ENCODE measurements at regions not wholly inside any gene's neighbourhood (a gene's known extent, or its start where the extent isn't known, plus 50 kb on each side); places are given as distances from the start of the nearest gene placed in this dataset.

DNA sequence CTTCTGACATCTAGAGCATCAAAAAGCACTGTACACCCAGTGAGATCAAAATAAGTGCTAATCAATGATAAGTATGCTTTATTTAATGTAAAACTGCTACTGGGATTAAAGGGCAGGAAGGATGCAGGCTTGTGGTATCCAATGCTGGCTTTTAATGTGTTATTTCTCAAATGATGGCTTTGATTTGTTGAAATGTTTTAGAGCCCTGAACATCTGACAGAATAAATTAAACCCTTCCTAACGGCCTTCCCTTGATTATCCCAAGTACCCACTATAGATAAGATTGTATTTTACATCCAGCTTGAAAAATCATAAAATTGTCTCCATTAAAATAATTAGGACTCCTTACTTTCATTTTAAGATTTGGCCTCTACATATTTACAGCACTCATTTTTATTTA lies 382.9 kb downstream of the HNRNPD start:
- DNase-seq: no peak

GRCh38 chr4:81990211-81990610 lies 383.6 kb downstream of the HNRNPD start:
- no peak for DNase-seq

DNA sequence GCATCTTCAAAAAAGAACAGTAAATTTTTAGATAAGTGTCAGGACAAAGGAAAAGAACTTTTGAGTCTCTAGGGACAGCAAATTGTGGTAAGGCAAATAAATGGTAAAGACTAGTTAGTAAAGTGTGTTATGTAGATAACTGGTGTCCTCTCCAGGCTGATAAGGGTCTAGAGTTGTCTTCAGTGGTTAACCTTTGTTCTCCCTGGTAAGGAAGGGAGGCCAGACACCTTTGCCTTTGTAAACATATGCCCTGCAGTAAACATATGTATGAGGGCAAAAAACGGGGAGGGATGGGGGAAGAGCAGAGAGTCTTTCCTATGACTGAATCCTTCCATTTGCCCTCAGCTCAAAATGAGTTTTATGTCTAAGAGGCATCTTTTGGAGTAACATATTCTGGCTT lies 384.6 kb downstream of the HNRNPD start:
- no peak for DNase-seq

DNA sequence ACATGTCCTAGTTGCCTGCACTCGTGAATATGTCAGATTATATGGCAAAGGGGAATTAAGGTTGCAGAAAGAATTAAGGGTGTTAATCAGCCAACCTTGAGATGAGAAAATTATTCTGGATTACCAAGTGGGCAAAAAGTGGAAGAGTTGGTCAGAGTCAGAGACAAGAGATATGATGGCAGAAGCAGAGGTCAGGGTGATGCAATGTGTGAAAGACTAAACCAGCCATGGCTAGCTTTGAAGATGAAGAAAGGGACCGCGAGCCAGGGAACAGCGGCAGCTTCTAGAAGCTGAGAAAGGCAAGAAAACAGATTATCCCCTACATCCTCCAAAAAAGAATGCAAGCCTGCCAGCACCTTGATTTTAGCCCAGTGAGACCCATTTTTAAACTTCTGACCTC lies 385.6 kb downstream of the HNRNPD start:
- no peak for DNase-seq

DNA sequence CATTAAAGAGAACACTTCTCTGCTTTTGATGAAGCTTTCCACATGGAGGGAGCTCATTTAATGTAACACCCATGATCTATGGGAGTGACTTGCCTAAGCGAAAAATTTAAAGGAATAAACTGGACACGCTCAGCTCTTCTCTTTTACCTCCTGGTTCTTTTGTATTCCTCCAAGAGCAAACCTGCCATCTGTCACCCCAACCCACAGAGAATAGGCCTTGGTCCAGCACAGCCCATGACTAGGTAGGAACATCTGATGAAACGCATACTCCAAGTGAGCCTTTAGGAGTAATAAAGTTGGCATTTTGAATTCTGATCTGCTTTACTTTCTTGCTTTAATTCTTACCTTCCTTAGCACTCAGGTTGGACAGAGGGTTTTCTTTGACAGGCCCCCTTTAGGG lies 389.0 kb downstream of the HNRNPD start:
- DNase-seq: no peak

GRCh38 chr4:81982846-81983540 lies 390.8 kb downstream of the HNRNPD start:
- DNase-seq: no peak

- no peak for DNase-seq
Observed at GRCh38 chr4:81981218-81981617, 392.6 kb downstream of the HNRNPD start.

- no peak for DNase-seq
Observed at GRCh38 chr4:81974523-81974922, 399.3 kb downstream of the HNRNPD start.

DNA sequence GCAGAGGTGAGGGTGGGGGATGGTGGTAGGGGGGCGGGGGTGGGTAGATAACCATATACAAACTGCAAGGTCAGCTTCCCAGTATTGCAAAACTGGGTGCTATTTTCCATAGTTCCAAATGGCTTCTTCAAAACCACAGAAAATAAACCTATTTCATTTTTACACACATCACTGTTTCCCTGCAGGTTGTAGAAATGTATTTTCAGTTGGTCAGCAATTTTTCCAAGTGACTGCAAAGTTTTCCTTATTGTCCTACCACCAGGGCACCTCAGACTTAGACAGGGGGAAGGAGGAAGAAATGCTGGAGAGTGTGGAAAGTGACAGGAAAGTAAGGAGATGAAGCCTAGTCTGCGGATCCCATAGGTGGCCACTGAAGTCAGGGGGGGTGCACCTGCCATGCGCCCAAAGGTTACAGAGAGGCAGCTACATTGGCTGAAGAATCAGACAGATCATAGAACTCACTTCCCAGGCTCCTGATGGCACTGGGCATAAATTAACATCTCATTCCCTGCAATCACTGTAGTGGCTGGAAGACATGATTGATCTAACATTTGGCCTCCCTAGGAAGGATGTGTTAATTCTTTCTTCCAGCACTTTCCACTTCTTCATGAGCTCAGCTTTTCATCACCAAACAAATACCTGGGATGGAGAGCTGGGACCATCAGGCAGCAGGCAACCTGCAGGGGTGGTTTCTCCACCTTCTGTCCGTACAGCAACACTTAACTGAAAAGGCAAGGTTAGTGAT lies 402.0 kb downstream of the HNRNPD start:
- no peak for DNase-seq

DNA sequence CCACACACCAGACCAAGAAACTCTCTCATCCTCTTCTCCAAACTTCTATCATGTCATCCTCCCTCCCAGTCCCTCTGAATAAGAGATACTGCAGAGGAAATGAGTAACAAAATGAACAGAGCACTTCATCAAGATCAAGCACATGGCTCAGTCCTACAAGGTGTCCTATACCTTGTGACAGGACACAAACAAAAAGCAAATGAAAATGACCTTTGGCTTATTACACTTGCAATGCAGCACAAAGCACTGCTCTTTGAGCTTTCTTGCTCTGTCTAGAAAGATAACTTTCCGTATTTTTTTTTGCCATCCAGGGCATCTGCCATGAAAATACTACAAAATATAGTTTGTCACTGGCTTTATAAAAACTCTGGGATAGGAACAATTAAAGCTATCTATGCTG lies 402.7 kb downstream of the HNRNPD start:
- no peak for DNase-seq

GRCh38 chr4:81970454-81970853 lies 403.3 kb downstream of the HNRNPD start:
- no peak for DNase-seq

GRCh38 chr4:81966676-81967075 lies 407.1 kb downstream of the HNRNPD start:
- no peak for DNase-seq

GRCh38 chr4:81965911-81966310 lies 407.9 kb downstream of the HNRNPD start:
- DNase-seq: no peak

DNA sequence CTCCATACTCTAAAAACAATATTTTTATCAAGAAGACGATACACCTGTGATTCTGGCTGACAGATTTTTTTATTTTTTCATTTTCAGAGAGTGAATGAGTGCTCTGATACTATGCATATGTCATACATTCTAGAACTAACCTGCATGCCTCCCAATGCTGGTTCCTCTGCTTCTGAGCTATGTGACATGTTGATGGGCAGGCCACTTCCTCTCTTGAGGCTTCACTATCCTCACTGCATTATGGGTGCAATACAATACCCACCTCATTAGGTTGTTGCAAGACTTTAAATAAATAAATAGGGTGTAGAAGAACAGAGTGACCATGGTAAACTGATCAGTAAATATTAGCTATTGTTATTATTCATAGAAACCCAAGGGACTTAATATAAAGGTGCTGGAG lies 408.3 kb downstream of the HNRNPD start:
- DNase-seq: no peak

- no peak for DNase-seq
Observed at GRCh38 chr4:81963763-81964020, 410.1 kb downstream of the HNRNPD start.

DNA sequence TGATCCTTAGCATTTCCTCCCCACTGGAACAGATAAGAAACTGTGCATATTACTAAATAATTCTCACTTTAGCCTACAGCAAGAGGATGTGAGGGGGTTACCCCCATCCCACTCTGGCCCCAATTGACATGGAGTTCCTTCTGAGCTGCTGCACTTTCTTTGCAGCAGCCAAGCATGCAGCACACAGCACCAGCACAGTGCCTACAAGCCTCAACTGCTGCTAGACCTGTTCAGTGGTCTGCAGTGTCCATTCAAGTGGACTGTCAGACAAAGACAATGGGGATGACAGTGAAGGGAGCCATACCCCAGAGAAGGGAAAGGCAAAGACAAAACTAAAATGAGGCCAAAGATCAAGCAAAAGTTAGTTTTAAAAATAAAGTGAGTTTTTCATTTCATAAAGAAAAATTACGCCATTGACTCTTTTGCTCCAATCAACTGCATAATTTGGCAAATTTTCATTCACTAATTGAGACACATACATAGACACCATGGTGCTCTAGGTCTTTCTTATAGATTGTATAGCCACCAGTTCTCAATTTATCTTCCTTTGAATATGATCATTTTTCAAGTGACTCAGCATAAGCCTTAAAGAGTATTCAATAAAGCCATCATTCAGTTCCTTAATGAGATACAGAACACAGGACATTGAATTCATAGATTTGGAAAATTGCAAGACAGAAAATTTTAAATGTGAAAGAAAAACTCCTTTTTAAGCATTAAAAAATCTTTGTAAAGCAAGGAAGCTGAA lies 410.6 kb downstream of the HNRNPD start:
- DNase-seq: no peak

- DNase-seq: no peak
Observed at GRCh38 chr4:81960961-81961360, 412.8 kb downstream of the HNRNPD start.

DNA sequence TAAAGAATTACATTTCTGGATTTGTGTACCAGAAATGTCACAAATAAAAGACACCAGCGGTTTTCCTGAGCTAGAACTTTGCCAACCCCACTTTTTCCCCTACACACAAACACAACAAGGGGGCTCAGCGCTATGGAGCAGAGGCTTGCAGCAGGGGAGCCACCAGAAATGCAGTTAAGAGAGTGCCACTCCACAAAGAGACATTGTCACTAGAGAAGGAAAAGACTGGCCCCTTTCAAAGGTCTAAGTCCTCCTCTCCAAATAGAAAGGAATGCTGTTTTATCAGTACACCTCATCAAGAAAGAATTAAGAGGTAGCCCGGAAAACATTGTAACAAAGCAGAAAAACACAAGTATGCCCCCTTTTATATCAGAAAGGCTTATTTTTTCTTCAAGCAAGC lies 419.5 kb downstream of the HNRNPD start:
- no peak for DNase-seq

DNA sequence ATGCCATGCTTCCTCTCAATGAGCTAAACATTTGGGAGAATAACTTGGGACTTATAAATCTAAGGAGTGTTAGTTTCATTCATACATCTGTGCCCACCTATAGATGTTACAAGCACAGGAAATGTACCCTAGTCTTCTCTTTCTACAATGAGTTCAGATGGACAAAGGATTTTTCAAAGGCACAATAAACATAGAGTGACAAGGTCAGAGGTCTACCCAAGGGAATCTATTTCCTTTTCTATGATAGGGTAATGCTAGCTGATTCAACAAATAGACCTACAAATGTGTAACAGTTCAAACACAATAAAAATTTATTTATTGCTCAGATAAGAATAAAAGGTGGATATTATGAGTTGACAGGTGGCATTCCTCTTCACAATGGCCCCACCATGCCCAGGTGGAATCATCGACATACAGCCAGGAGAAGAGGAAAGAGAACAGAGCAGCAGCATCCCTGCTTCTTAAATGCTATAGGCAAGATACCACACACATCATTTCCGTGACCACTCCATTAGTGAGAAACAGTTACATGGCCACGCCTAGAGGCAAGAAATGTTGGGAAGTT lies 421.8 kb downstream of the HNRNPD start:
- no peak for DNase-seq

DNA sequence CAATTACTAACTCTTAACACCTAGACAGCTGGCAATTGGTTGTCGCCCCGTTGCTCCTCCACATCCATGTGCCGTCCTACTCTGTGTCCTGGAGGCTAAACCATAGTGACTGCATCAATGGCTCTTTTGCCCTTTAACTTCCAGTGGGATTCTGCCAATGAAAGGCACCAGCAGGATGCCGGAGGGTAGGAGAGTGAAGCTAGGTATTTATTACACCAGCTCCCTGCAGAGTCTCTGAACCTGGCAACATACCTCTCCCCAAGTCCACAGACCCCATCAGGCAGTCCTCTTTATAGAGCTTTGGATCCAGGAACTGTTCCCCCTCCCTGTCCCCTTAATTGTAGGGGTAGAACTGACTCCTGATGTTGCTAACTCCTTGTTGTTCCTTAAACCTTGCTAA lies 426.8 kb downstream of the HNRNPD start:
- no peak for DNase-seq

DNA sequence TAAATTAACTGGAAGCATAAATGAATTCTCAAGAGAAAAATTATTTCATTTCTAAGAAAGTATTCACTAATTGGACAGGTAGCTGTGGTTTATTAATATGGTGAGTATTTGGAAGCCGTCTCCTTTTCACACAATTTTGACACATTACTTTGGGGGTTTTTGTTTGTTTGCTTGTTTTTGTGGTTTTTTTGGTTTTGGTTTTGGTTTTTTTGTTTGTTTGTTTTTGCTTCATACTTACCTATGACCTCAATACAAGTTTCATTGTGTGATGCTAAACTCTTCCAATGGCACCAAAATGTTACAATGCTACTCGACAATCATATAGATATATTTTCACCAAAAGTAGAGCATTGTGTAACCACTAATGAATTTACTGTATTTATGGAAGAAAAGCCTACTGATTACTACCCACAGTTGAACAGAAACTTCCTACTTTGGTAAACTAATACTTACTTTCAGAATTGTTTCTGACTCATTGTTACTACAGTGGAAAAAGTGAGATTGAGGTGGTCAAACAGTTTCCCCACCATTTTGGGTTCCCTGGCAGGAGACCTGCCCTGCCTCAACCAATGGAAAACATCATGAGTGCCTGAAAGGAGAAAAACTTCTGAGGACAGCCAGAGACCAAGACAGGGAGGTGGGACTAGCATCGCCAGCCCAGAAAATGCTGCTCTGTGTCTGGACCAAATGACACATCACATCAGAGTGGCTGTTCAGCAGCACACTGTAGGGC lies 443.1 kb downstream of the HNRNPD start:
- DNase-seq: no peak

GRCh38 chr4:81923140-81923539 lies 450.7 kb downstream of the HNRNPD start:
- no peak for DNase-seq

DNA sequence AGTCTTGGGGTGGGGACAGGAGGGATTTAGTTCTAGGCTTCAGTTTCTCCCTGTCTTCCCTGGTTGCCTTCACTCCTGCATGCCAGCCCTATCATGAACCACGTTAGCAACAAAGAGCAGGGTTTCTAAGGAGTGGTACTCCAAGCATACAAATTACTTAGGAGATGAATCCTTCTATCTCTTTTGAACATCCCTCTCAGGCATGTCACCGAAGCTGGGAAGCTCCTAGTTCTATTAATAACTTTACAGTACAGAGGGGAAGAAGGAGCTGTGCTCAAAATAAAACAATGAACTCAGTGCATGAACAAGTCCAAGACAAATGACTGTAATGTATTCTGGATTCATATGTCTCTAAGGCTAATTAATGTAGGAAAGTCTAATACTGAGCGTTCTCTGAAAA lies 450.6 kb upstream of the RASGEF1B start:
- no peak for DNase-seq
